ENCODE measurements at regions not wholly inside any gene's neighbourhood (a gene's known extent, or its start where the extent isn't known, plus 50 kb on each side); places are given as distances from the start of the nearest gene placed in this dataset.

GRCh38 chr9:18333157-18333556, 140.8 kb upstream of the ADAMTSL1 start:
- Histone ChIP-seq H3K9me3 (ENCODE audit: control insufficient read depth, low read depth, low read length) (no peaks in the 10 kb centered on the region), H3K4me1 (ENCODE audit: control insufficient read depth, insufficient read depth, low read length) (no peaks in the 10 kb centered on the region), H3K27me3 (ENCODE audit: control insufficient read depth, insufficient read depth, low read length) (no peaks in the 10 kb centered on the region), H3K4me3 (ENCODE audit: low read length) (no peak overlapping the region), H3K36me3 (ENCODE audit: control insufficient read depth, insufficient read depth, low read length) (no peaks in the 10 kb centered on the region), H3K27ac (ENCODE audit: low read length) (no peak overlapping the region)
- no peak for DNase-seq
- WGBS (ENCODE audit: insufficient coverage, low lambda C conversion rate) = 100% methylated on average over 1 of the region's 2 CpGs

GRCh38 chr9:18335825-18336224, 138.1 kb upstream of the ADAMTSL1 start:
- DNase-seq = no peak
- WGBS (ENCODE audit: insufficient coverage, low lambda C conversion rate) = 100% methylated on average over 1 of the region's 1 CpG
- Histone ChIP-seq H3K4me1 (ENCODE audit: control insufficient read depth, insufficient read depth, low read length) (no peaks in the 10 kb centered on the region), H3K27ac (ENCODE audit: low read length) (no peak overlapping the region), H3K4me3 (ENCODE audit: low read length) (no peak overlapping the region), H3K27me3 (ENCODE audit: control insufficient read depth, insufficient read depth, low read length) (no peaks in the 10 kb centered on the region), H3K36me3 (ENCODE audit: control insufficient read depth, insufficient read depth, low read length) (no peaks in the 10 kb centered on the region), H3K9me3 (ENCODE audit: control insufficient read depth, low read depth, low read length) (no peaks in the 10 kb centered on the region)

DNA sequence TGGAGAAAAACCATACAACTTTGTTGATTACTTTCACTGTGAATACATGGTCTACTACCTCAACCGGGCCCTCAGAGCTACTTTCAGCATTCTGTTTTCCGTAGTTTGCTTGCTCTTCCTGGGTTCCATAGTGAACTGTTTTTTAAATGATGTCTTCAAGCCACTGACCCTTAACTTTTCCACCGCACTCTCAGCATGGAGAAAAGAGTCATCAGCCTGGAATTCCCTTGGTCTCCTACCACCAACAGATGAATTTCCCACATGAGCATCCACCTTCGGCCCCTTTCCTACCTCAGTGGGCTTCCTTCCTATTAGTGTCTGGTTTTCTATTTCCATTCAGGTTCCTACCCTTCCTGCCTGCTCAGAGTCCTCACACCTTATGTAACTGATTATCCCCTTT, 135.9 kb upstream of the ADAMTSL1 start:
- Histone ChIP-seq H3K36me3 (ENCODE audit: control insufficient read depth, insufficient read depth, low read length) (no peaks in the 10 kb centered on the region), H3K4me1 (ENCODE audit: control insufficient read depth, insufficient read depth, low read length) (no peaks in the 10 kb centered on the region), H3K27me3 (ENCODE audit: control insufficient read depth, insufficient read depth, low read length) (no peaks in the 10 kb centered on the region), H3K27ac (ENCODE audit: low read length) (no peak overlapping the region), H3K9me3 (ENCODE audit: control insufficient read depth, low read depth, low read length) (no peaks in the 10 kb centered on the region), H3K4me3 (ENCODE audit: low read length) (no peak overlapping the region)
- 100% methylated on average over 2 of the region's 4 CpGs for WGBS (ENCODE audit: insufficient coverage, low lambda C conversion rate)
- DNase-seq = no peak

- peak; percentile 12 to 22 for DNase-seq
- Histone ChIP-seq H3K9me3 (ENCODE audit: control insufficient read depth, low read depth, low read length) (no peaks in the 10 kb centered on the region), H3K4me3 (ENCODE audit: low read length) (no peak overlapping the region), H3K4me1 (ENCODE audit: control insufficient read depth, insufficient read depth, low read length) (no peaks in the 10 kb centered on the region), H3K27ac (ENCODE audit: low read length) (no peak overlapping the region), H3K27me3 (ENCODE audit: control insufficient read depth, insufficient read depth, low read length) (no peaks in the 10 kb centered on the region), H3K36me3 (ENCODE audit: control insufficient read depth, insufficient read depth, low read length) (no peaks in the 10 kb centered on the region)
- WGBS (ENCODE audit: insufficient coverage, low lambda C conversion rate) = 100% methylated on average over 1 of the region's 2 CpGs
Observed at GRCh38 chr9:18343784-18344183, 130.2 kb upstream of the ADAMTSL1 start.

DNA sequence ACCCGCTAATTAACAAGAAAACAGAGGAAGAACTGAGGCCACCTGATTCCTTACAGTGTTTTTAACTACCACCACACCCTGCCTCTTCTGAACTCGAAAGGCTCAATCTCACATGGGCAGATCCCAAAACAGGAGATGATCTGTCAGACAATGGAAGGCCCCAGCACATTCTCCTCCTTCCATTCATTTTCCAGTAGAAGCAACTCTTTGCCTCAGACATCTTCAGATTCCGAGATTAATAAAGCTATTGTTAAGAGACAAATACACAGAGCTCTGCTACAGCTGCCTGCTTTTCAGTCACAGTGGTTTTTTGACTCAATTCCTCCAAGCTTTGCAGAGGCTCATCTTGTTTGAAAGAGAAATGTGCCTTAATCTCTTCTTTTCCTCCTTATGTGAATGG, 127.2 kb upstream of the ADAMTSL1 start:
- DNase-seq = no peak
- Histone ChIP-seq H3K27me3 (ENCODE audit: control insufficient read depth, insufficient read depth, low read length) (no peaks in the 10 kb centered on the region), H3K9me3 (ENCODE audit: control insufficient read depth, low read depth, low read length) (no peaks in the 10 kb centered on the region), H3K36me3 (ENCODE audit: control insufficient read depth, insufficient read depth, low read length) (no peaks in the 10 kb centered on the region), H3K4me1 (ENCODE audit: control insufficient read depth, insufficient read depth, low read length) (no peaks in the 10 kb centered on the region), H3K27ac (ENCODE audit: low read length) (no peak overlapping the region), H3K4me3 (ENCODE audit: low read length) (no peak overlapping the region)
- WGBS (ENCODE audit: insufficient coverage, low lambda C conversion rate) = 60% methylated on average over 1 of the region's 3 CpGs

- no peaks in the 10 kb centered on the region for H3K36me3 ChIP-seq (ENCODE audit: control insufficient read depth, insufficient read depth, low read length)
- DNase-seq = no peak
- WGBS (ENCODE audit: insufficient coverage, low lambda C conversion rate) = 86% methylated on average over 1 of the region's 2 CpGs
- no peak overlapping the region for H3K27ac ChIP-seq (ENCODE audit: low read length)
- no peaks in the 10 kb centered on the region for H3K9me3 ChIP-seq (ENCODE audit: control insufficient read depth, low read depth, low read length)
- no peak overlapping the region for H3K4me3 ChIP-seq (ENCODE audit: low read length)
- no peaks in the 10 kb centered on the region for H3K4me1 ChIP-seq (ENCODE audit: control insufficient read depth, insufficient read depth, low read length)
- H3K27me3 ChIP-seq (ENCODE audit: control insufficient read depth, insufficient read depth, low read length) = no peaks in the 10 kb centered on the region
Observed at GRCh38 chr9:18347386-18348082, 126.4 kb upstream of the ADAMTSL1 start.

DNA sequence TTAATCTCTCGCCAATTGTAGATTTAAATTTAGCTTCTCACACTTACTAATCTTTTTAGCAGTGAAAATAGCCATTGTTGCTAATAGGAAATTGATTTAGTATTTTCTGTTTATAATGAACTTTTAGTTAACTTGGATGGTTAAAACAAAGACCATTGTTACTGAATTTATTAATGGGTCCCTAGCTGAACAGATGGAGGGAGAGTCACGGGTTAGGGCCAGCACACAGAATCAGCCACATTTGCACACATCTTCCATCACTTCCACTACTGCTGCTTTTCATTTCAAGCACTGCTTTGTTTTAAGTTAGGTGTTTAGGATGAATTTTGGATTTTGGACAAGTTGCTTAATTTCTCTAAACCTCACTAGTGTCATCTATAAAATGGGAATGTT, 125.9 kb upstream of the ADAMTSL1 start:
- Histone ChIP-seq H3K36me3 (ENCODE audit: control insufficient read depth, insufficient read depth, low read length) (no peaks in the 10 kb centered on the region), H3K27ac (ENCODE audit: low read length) (no peak overlapping the region), H3K27me3 (ENCODE audit: control insufficient read depth, insufficient read depth, low read length) (no peaks in the 10 kb centered on the region), H3K9me3 (ENCODE audit: control insufficient read depth, low read depth, low read length) (no peaks in the 10 kb centered on the region), H3K4me3 (ENCODE audit: low read length) (no peak overlapping the region), H3K4me1 (ENCODE audit: control insufficient read depth, insufficient read depth, low read length) (no peaks in the 10 kb centered on the region)
- 86% methylated on average over 1 of the region's 2 CpGs for WGBS (ENCODE audit: insufficient coverage, low lambda C conversion rate)
- DNase-seq = no peak

- WGBS (ENCODE audit: insufficient coverage, low lambda C conversion rate) = no CpG with 5 or more reads among the region's 3 CpGs
- H3K27ac ChIP-seq (ENCODE audit: low read length) = no peak overlapping the region
- no peaks in the 10 kb centered on the region for H3K9me3 ChIP-seq (ENCODE audit: control insufficient read depth, low read depth, low read length)
- no peak overlapping the region for H3K4me3 ChIP-seq (ENCODE audit: low read length)
- H3K4me1 ChIP-seq (ENCODE audit: control insufficient read depth, insufficient read depth, low read length) = no peaks in the 10 kb centered on the region
- DNase-seq = no peak
- H3K27me3 ChIP-seq (ENCODE audit: control insufficient read depth, insufficient read depth, low read length) = no peaks in the 10 kb centered on the region
- H3K36me3 ChIP-seq (ENCODE audit: control insufficient read depth, insufficient read depth, low read length) = no peaks in the 10 kb centered on the region
Observed at GRCh38 chr9:18349530-18349929, 124.4 kb upstream of the ADAMTSL1 start.

DNA sequence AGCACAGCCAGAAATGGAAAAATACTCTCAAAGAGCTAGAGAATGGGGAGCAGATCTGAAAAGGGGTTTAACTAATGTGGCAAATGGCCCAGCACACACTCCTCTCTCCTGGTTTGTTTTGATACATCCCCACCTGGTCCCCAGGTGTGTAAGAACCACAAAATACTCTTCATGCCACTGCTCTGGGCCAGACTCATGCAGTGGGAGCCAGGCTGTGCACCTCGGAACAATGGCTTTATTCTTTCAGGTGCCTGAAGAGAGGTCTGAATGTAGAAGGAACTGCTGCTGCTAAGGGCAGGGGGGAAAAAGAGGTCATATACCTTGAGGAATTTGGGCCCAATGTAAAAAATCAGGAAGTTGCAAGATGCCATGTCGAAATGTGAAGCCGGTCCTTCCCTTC, 123.9 kb upstream of the ADAMTSL1 start:
- H3K9me3 ChIP-seq (ENCODE audit: control insufficient read depth, low read depth, low read length) = no peaks in the 10 kb centered on the region
- DNase-seq = no peak
- H3K27me3 ChIP-seq (ENCODE audit: control insufficient read depth, insufficient read depth, low read length) = no peaks in the 10 kb centered on the region
- no CpG with 5 or more reads among the region's 3 CpGs for WGBS (ENCODE audit: insufficient coverage, low lambda C conversion rate)
- H3K36me3 ChIP-seq (ENCODE audit: control insufficient read depth, insufficient read depth, low read length) = no peaks in the 10 kb centered on the region
- H3K4me1 ChIP-seq (ENCODE audit: control insufficient read depth, insufficient read depth, low read length) = no peaks in the 10 kb centered on the region
- H3K4me3 ChIP-seq (ENCODE audit: low read length) = no peak overlapping the region
- H3K27ac ChIP-seq (ENCODE audit: low read length) = no peak overlapping the region

GRCh38 chr9:18350995-18351595, 122.9 kb upstream of the ADAMTSL1 start:
- no peaks in the 10 kb centered on the region for H3K4me1 ChIP-seq (ENCODE audit: control insufficient read depth, insufficient read depth, low read length)
- no peaks in the 10 kb centered on the region for H3K36me3 ChIP-seq (ENCODE audit: control insufficient read depth, insufficient read depth, low read length)
- H3K4me3 ChIP-seq (ENCODE audit: low read length) = no peak overlapping the region
- no peaks in the 10 kb centered on the region for H3K9me3 ChIP-seq (ENCODE audit: control insufficient read depth, low read depth, low read length)
- no peak overlapping the region for H3K27ac ChIP-seq (ENCODE audit: low read length)
- WGBS (ENCODE audit: insufficient coverage, low lambda C conversion rate) = 84% methylated on average over 4 of the region's 4 CpGs
- H3K27me3 ChIP-seq (ENCODE audit: control insufficient read depth, insufficient read depth, low read length) = no peaks in the 10 kb centered on the region
- no peak for DNase-seq

GRCh38 chr9:18352711-18353110, 121.2 kb upstream of the ADAMTSL1 start:
- no peak overlapping the region for H3K27ac ChIP-seq (ENCODE audit: low read length)
- WGBS (ENCODE audit: insufficient coverage, low lambda C conversion rate) = no CpG with 5 or more reads among the region's 3 CpGs
- H3K4me3 ChIP-seq (ENCODE audit: low read length) = no peak overlapping the region
- no peaks in the 10 kb centered on the region for H3K27me3 ChIP-seq (ENCODE audit: control insufficient read depth, insufficient read depth, low read length)
- H3K4me1 ChIP-seq (ENCODE audit: control insufficient read depth, insufficient read depth, low read length) = no peaks in the 10 kb centered on the region
- no peaks in the 10 kb centered on the region for H3K36me3 ChIP-seq (ENCODE audit: control insufficient read depth, insufficient read depth, low read length)
- H3K9me3 ChIP-seq (ENCODE audit: control insufficient read depth, low read depth, low read length) = no peaks in the 10 kb centered on the region
- no peak for DNase-seq

All from large intestine (tissue), 3 donors.